Coronary artery (tissue), 2 donors: ENCODE measurements at regions not wholly inside any gene's neighbourhood (a gene's known extent, or its start where the extent isn't known, plus 50 kb on each side); places are given as distances from the start of the nearest gene placed in this dataset.
A peak's percentile ranks its signal among the peaks of the same experiment; 100 is the strongest.

Source experiments
- DNase-seq: peaks from one replicate; pipeline ENCODE4 v3.0.0-alpha.2; 2017; ENCODE audit warnings: low spot score
- H3K27ac ChIP-seq, 2 donors: fragments of 200-600 bp; sonication (generic); one replicate each; pipeline ENCODE4 v1.5.1; 2016 to 2019
- H3K4me3 ChIP-seq: fragments of 200-600 bp; sonication (generic); 2 replicates; pipeline ENCODE4 v1.5.1; 2016; ENCODE audit warnings: mild to moderate bottlenecking, moderate library complexity
- TF ChIP-seq, protein P1 (sequence below): fragments of 200-600 bp; sonication (generic); IDR thresholded peaks from one replicate; pipeline ENCODE4 v1.5.1; 2019; ENCODE audit warnings: antibody characterized with exemption

DNA sequence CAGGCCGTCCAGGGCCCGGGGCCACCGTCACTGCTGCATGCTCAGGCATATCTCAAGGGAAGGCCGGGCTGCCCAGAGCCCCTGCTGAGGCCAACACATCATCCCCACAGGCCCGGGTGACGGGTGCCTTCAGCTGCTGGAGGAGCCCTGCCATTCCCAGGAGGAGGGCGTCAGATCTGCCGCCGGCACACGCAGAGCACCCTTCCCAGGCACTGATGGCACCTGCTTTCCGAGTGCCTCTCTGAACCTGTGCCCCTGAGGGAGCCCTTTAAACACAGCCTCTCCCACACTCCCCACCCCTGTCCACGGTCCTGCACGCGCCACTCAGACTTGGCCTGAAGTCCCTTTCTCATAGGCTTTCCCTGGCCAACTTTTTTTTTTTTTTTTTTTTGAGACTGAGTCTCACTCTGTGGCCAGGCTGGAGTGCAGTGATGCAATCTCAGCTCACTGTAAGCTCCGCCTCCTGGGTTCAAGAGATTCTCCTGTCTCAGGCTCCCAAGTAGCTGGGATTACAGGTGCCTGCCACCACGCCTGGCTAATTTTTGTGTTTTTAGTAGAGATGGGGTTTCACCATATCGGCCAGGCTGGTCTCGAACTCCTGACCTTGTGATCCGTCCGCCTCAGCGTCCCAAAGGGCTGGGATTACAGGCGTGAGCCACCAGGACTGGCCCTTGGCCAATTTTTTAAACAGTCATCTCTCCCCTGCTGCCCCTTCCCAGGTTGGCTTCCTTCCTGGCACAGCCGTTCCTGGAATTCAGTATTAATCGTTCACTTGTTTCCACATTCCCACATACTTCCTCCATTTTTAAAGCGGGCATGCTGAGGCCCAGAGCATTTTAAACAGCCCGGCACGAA, 211.7 kb downstream of the NDUFA10 start:
- TF ChIP-seq, protein P1, sequence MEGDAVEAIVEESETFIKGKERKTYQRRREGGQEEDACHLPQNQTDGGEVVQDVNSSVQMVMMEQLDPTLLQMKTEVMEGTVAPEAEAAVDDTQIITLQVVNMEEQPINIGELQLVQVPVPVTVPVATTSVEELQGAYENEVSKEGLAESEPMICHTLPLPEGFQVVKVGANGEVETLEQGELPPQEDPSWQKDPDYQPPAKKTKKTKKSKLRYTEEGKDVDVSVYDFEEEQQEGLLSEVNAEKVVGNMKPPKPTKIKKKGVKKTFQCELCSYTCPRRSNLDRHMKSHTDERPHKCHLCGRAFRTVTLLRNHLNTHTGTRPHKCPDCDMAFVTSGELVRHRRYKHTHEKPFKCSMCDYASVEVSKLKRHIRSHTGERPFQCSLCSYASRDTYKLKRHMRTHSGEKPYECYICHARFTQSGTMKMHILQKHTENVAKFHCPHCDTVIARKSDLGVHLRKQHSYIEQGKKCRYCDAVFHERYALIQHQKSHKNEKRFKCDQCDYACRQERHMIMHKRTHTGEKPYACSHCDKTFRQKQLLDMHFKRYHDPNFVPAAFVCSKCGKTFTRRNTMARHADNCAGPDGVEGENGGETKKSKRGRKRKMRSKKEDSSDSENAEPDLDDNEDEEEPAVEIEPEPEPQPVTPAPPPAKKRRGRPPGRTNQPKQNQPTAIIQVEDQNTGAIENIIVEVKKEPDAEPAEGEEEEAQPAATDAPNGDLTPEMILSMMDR: no peak
- H3K27ac ChIP-seq: peak overlapping the region; percentile 52 to 93
- H3K4me3 ChIP-seq: no peak overlapping the region
- DNase-seq: no peak

DNA sequence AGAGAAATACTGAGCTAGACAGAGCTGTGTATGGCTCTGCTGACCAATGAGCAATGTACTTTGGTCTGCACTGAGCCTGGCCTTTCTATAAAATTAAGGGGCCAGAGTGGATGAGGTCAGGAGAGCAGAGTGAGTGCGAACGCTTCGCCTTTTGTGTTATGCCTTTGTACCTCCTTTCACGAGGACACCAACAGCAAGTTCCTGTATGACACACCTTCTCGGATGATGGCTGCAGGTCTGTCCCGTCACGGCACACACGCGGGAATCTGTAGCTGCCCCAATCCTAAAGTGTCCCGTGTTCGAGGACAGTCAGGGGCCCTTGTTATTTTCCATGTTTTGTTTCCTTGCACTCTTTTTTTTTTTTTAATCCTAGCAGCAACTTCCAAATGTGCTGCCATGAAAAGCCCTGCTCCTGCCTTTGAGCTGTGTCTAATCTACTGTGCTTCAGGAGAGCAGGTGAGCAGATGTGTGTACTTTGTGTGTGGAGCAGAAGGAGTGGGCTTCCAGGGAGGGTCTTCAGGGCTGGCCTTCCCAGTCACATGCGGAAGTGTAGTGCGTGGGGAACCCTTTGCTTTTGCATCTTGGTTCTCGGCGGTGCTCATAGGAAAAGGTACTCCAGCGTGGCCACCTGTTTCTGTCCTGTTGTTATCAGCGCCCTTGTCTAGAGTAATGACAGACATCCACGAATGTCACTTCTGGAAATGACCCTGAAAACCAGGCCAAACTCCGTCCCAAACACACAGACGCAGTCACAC, 213.2 kb downstream of the NDUFA10 start:
- no peak for DNase-seq
- no peak overlapping the region for H3K4me3 ChIP-seq
- peak overlapping the region in 1 of 2 donors; percentile 81 for H3K27ac ChIP-seq
- TF ChIP-seq, protein P1: no peak

DNA sequence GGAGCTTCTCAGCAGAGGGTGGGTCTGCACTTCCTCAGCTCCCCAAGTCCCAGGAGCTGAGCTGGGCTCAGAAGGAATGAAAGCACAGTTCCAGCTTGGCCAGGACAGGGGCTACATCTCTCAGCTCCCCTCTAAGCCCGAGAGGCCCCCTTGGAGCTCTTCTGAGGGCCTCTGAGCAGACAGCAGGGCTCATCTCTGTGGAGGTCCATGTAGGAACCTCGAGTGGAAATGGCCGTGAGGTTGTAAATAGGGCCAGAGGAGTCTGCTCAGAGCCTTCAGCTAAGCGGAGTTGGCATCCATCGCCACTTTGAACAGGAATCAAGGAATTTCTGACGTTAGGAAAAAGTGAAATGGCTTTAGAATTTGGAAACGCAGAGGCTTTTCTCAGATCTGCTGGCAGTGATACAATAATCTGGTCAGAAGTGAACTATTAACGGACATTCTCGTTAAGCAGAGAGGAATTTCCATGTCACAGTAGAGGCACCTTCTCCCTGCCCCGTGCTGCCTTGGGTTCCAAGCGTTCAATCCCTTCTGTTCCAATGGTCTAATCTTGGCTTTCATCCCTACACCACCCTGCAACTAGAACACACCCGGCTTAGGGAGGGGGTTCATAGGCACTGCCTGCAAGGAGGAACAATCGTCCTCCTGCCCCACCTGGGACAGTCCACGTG, 213.9 kb downstream of the NDUFA10 start:
- no peak for DNase-seq
- TF ChIP-seq, protein P1: no peak
- Histone ChIP-seq H3K27ac (peak overlapping the region; percentile 27 to 81), H3K4me3 (no peak overlapping the region)

DNA sequence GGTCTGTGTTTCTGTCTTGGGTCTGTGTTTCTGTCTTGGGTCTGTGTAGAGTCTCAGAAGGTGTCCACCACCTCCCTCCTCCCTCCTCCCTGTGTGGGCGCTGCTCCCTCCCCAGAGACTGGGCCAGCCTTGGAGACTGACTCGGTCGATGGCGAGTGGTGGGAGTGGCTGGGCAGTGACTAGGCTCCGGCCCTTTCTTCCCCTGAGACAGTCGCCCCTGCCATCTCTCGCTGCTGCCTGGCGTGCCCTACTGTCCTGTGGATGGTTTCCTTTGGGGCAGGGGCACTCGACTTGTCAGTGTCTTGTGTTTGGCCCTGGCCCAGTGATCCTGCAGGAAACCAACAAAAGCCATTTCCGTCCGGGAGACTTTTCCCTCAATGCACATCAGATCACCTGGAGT, 215.8 kb downstream of the NDUFA10 start:
- TF ChIP-seq, protein P1: no peak
- Histone ChIP-seq H3K27ac (no peak overlapping the region), H3K4me3 (no peak overlapping the region)
- DNase-seq: no peak

DNA sequence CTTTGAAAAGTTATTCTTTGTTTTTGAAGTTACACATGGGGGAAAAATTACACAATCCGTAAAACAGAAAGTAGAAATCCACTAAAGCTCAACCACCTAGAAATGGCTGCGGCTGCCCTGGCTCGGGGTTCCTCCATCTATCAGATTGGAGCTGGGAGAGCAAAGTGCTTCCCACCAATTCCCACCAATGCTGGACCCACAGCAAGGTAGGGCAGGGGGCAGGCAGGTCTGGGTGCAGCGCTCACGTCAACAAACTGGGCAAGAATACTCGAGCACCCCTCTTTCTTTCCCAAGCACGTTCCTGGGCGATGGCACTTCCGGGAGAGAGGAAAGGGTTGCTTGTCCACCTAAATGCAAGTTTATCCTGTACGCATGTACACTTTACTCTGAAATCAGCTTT, 217.6 kb downstream of the NDUFA10 start:
- peak; percentile 16 for DNase-seq

DNA sequence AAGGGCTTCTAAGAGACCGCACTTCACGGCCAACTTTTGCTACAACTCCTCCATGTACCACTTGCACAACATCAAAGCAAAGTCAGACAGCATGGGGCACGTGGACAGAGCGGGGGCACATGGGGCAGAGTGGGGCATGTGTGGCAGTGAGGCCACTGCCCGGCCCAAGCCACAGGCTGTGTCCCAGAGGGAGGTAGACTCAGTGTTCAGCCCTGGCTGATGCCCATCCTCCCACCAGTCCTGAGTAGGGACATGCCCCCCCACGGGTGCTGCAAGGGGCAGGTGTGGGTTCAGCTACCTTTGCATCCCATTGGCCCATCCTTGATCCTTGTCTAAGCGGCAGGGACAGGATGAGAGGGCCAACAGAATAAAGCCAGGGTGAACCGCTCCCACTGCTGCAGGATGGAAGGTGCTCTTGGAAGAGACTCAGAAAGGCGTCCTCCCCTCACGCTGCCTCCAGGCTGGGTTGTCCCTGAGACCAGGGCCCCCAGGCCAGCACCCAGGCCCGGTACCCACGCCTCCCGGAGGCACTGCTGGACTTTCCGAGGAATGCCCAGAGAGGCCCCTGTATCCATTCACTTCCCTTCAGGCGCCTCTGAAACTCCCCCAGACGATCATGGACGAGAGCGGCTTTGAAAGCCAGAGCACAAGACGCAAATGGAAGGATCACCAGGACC, 218.2 kb downstream of the NDUFA10 start:
- DNase-seq: peak; percentile 64
- TF ChIP-seq, protein P1: no peak
- Histone ChIP-seq H3K4me3 (no peak overlapping the region), H3K27ac (no peak overlapping the region)

More for the DNA sequence above, 217.6 kb downstream of the NDUFA10 start:
- H3K4me3 ChIP-seq: no peak overlapping the region
- no peak overlapping the region for H3K27ac ChIP-seq
- TF ChIP-seq, protein P1: no peak
